Heart right ventricle (tissue), 16 donors: ENCODE measurements at regions not wholly inside any gene's neighbourhood (a gene's known extent, or its start where the extent isn't known, plus 50 kb on each side); places are given as distances from the start of the nearest gene placed in this dataset.
"Not testable (repeated sequence)": the region's sequence is repeated elsewhere in the genome, so short reads cannot be mapped to it uniquely, and the experiment has no call there.

Experiments
- ATAC-seq, 8 donors: fragments of 200-7000 bp; cut with Tn5 transposase; one replicate each; pipeline ENCODE4 v1.9.1; 2020; ENCODE audit warnings: mild to moderate bottlenecking in 8 of 8, moderate library complexity in 8 of 8, moderate number of reproducible peaks in 1 of 8
- DNase-seq, 2 donors: peaks; one replicate each; pipeline ENCODE4 v3.0.0-alpha.2; 2020
- H3K27ac ChIP-seq, 10 donors: fragments of 200-600 bp; sonication (generic) in 2 of 10; one replicate each; pipeline versions ENCODE4 v1.5.0 to v1.8.0; 2020 to 2022; ENCODE audit warnings: mild to moderate bottlenecking in 3 of 10
- H3K27me3 ChIP-seq, 7 donors: fragments of 200-600 bp; one replicate each; pipeline ENCODE4 v1.8.0; 2021 to 2022; ENCODE audit warnings: mild to moderate bottlenecking in 2 of 7
- H3K36me3 ChIP-seq, 9 donors: fragments of 200-600 bp; sonication (generic) in 1 of 9; one replicate each; pipeline versions ENCODE4 v1.5.0 to v1.8.0; 2020 to 2022; ENCODE audit warnings: mild to moderate bottlenecking in 2 of 9
- H3K4me1 ChIP-seq, 9 donors: fragments of 200-600 bp; sonication (generic) in 1 of 9; one replicate each; pipeline versions ENCODE4 v1.5.0 to v1.8.0; 2020 to 2022; ENCODE audit warnings: mild to moderate bottlenecking in 4 of 9
- H3K4me3 ChIP-seq, 10 donors: fragments of 200-600 bp; sonication (generic) in 2 of 10; one replicate each; pipeline versions ENCODE4 v1.5.0 to v1.8.0; 2020 to 2022; ENCODE audit warnings: mild to moderate bottlenecking in 7 of 10, moderate library complexity in 2 of 10
- H3K9me3 ChIP-seq, 11 donors: fragments of 200-600 bp in 10 of 11; sonication (generic) in 2 of 11; one replicate each; pipeline versions ENCODE4 v1.5.0 to v1.8.0; 2013 to 2022; ENCODE audit warnings: mild to moderate bottlenecking in 2 of 11, control low read depth in 1 of 11, moderate library complexity in 1 of 11
- WGBS, 2 donors: extraction: QIAGEN DNeasy Blood & Tissue Kit; methylation state at CpG; one replicate each; pipeline ENCODE4 v1.1.7; 2013; ENCODE audit warnings: inconsistent platforms in 1 of 2; 5-methylcytosine and 5-hydroxymethylcytosine counted together
- intact Hi-C, 10 donors: fragments of 100-400 bp; cut with DNase I; formaldehyde crosslinking; loops; one replicate each; pipeline versions ENCODE4 v1.11.1 to v1.14.2; 2022
- TF ChIP-seq, protein P1 (sequence below), 9 donors: fragments of 200-600 bp; sonication (generic) in 2 of 9; IDR thresholded peaks; one replicate each; pipeline versions ENCODE4 v1.5.0 to v1.8.0; 2021 to 2022; ENCODE audit warnings: antibody characterized with exemption in 9 of 9, mild to moderate bottlenecking in 5 of 9, moderate library complexity in 1 of 9
- donor health status: Arrhythmogenic right ventricular cardiomyopathy.
- donor health status: ischemic (EF 13 %, LVEDD 7.1; RV severe dilation, severe dysfunction).
- donor health status: healthy with polysubstance abuse.
- donor health status: DM: no; HTN: yes; CAD: no.
- donor health status: DM: no; HTN: no; CAD: no.
- donor health status: ischemic (EF 25% LVEDD 6.9; RV normal size, moderate dysfunction).
- donor health status: ischemic (EF 25% LVEDD 5.7; RV mildly dilated, moderate dysfunction).
- donor health status: healthy.
- donor health status: DM: yes; HTN: yes; CAD: no.
- donor health status: Ischemic cardiomyopathy.
- donor health status: ischemic (EF 35%, LVEDD 5.7; RV mildly dilated, moderate dysfunction).
- donor health status: nonischemic (EF 11% LVEDD 7.7; RV severe dilation, severe dysfunction).
- donor health status: DM: yes; HTN: yes; CAD: no.
- donor health status: PGD.
- donor health status: ischemic (EF 29% LVEDD 5.4; RV normal size, mild dysfunction).
- donor health status: nonischemic (EF 23%, LVEDD 6.1; RV moderate dilation, normal function).

DNA sequence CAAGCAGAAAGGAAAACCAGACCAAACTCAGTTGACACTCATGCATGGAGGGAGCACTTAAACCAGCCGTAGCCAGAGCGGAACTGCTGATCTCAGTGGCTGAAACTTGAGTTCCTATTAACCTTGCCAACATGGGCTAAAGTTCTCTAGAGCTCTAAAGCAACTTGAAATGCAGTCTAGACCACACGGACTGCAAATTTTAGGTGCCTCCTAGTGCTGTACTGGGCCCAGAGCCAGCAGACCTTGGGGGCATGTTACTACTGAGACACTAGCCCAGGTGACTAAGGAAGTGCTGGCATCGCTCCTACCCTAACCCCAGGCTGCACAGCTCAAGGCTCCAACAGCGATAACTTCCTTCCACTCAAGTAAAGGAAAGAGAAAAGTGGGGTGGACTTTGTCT is 236.5 kb downstream of the AKAIN1 start:
- H3K4me1 ChIP-seq: no peaks in the 10 kb centered on the region
- TF ChIP-seq, protein P1, sequence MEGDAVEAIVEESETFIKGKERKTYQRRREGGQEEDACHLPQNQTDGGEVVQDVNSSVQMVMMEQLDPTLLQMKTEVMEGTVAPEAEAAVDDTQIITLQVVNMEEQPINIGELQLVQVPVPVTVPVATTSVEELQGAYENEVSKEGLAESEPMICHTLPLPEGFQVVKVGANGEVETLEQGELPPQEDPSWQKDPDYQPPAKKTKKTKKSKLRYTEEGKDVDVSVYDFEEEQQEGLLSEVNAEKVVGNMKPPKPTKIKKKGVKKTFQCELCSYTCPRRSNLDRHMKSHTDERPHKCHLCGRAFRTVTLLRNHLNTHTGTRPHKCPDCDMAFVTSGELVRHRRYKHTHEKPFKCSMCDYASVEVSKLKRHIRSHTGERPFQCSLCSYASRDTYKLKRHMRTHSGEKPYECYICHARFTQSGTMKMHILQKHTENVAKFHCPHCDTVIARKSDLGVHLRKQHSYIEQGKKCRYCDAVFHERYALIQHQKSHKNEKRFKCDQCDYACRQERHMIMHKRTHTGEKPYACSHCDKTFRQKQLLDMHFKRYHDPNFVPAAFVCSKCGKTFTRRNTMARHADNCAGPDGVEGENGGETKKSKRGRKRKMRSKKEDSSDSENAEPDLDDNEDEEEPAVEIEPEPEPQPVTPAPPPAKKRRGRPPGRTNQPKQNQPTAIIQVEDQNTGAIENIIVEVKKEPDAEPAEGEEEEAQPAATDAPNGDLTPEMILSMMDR (IDR thresholded peaks at IDR 0.05): no peak

DNA sequence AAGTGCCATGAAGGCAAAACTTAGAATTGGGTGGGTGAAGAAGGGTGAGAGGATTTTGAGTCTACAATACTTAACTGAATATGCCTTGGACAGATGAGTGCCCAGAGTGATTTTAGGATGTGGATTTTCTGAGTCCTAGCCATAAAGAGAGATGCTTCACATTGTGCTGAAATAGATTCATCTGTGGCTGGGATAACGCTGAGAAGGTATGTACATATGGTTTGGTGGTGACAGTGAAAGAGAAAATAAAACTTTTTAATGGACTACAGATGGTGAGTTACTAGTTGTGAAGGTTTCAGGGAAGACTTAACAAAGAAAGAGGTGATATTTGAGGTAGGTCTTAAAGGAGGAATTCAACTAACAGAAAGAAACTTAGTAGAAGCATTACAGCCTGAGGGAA is 265.8 kb downstream of the AKAIN1 start:
- intact Hi-C loops: no loop called here
- H3K9me3 ChIP-seq: peaks cover 0 to 38% (median 17%) of the 10 kb centered on the region in 11 donors
- TF ChIP-seq, protein P1 (IDR thresholded peaks at IDR 0.05): no peak
- WGBS, 2 donors: 73 to 80% methylated on average over 1 of the region's 1 CpG
- DNase-seq (no peak), ATAC-seq (no peak)
- no peak overlapping the region for H3K4me3 ChIP-seq
- no peaks in the 10 kb centered on the region for H3K4me1 ChIP-seq
- no peaks in the 10 kb centered on the region for H3K27me3 ChIP-seq
- no peak overlapping the region for H3K27ac ChIP-seq
- H3K36me3 ChIP-seq: no peaks in the 10 kb centered on the region

More for the DNA sequence above, 236.5 kb downstream of the AKAIN1 start:
- Histone ChIP-seq H3K36me3 (no peaks in the 10 kb centered on the region), H3K27ac (no peak overlapping the region), H3K4me3 (no peak overlapping the region), H3K9me3 (peaks cover 0 to 65% (median 0%) of the 10 kb centered on the region in 11 donors), H3K27me3 (no peaks in the 10 kb centered on the region)
- WGBS, 2 donors: 83 to 86% methylated on average over 5 of the region's 5 CpGs
- intact Hi-C loops: no loop called here
- ATAC-seq: no peak
- no peak for DNase-seq

DNA sequence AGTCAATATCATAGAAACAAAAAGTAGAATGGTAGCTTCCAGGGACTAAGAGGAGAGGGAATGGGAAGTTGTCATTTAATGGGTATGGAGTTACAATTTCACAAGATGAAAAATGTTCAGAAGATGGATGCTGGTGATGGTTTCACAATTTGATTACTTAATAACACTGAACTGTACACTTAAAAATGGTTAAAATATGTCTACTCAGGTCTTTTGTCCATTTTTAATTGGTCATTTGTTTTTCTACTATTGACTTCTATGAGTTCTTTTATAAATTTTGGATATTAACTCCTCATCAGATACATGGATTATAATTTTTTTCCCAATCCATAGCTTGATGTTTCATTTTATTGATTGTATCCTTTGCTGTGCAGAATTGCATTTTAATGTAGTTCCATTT is 275.5 kb downstream of the AKAIN1 start:
- ATAC-seq (no peak), DNase-seq (no peak)
- Histone ChIP-seq H3K9me3 (peaks cover 0 to 20% (median 0%) of the 10 kb centered on the region in 11 donors), H3K4me1 (no peaks in the 10 kb centered on the region), H3K27ac (no peak overlapping the region), H3K4me3 (no peak overlapping the region), H3K27me3 (no peaks in the 10 kb centered on the region), H3K36me3 (no peaks in the 10 kb centered on the region)
- TF ChIP-seq, protein P1 (IDR thresholded peaks at IDR 0.05): no peak
- intact Hi-C loops: no loop called here

DNA sequence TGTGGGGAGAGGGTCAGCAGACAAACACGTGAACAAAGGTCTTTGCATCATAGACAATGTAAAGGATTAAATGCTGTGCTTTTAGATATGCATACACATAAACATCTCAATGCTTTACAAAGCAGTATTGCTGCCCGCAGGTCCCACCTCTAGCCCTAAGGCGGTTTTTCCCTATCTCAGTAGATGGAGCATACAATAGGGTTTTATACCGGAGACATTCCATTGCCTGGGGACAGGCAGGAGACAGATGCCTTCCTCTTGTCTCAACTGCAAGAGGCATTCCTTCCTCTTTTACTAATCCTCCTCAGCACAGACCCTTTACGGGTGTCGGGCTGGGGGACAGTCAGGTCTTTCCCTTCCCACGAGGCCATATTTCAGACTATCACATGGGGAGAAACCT is 279.5 kb downstream of the AKAIN1 start:
- intact Hi-C loops, H3K4me1 ChIP-seq, H3K4me3 ChIP-seq, ATAC-seq, H3K27me3 ChIP-seq, H3K27ac ChIP-seq, H3K36me3 ChIP-seq, DNase-seq: not testable (repeated sequence)
- peaks cover 0 to 29% (median 0%) of the 10 kb centered on the region in 11 donors for H3K9me3 ChIP-seq
- WGBS, 2 donors: 75 to 87% methylated on average over 3 to 4 of the region's 7 CpGs

DNA sequence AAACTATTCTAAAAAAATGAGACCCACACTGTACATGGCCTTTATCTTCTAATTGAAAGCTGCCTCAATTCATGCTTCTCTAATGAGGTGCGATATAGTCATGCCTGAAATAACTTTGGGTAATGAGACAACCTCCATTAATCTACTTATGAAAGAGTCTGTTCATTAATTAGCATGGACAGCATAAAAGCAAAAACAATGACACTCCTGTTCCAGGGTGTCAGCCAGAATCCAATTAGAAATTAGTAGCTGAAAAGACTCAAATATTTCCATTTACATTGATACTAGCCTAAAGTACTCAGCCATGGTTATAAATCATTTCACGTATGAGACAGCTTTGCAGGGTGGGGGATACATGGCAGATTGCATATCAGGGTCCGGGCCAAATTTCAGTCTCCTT is 288.7 kb downstream of the AKAIN1 start:
- H3K4me3 ChIP-seq: no peak overlapping the region
- no peaks in the 10 kb centered on the region for H3K36me3 ChIP-seq
- H3K27ac ChIP-seq: no peak overlapping the region
- TF ChIP-seq, protein P1 (IDR thresholded peaks at IDR 0.05): no peak
- peaks cover 0 to 3% (median 0%) of the 10 kb centered on the region in 11 donors for H3K9me3 ChIP-seq
- ATAC-seq: no peak
- WGBS, 2 donors: 52 to 55% methylated on average over 3 of the region's 3 CpGs
- intact Hi-C loops: no loop called here
- no peak for DNase-seq
- no peaks in the 10 kb centered on the region for H3K4me1 ChIP-seq
- no peaks in the 10 kb centered on the region for H3K27me3 ChIP-seq
